ENCODE measurements at regions not wholly inside any gene's neighbourhood (a gene's known extent, or its start where the extent isn't known, plus 50 kb on each side); places are given as distances from the start of the nearest gene placed in this dataset.

- WGBS, 2 donors: 89% methylated on average over 3 of the region's 3 CpGs
- no peak for DNase-seq
- Histone ChIP-seq H3K4me3 (no peak overlapping the region), H3K27ac (no peak overlapping the region), H3K9me3 (no peaks in the 10 kb centered on the region), H3K4me1 (peaks cover 0 to 20% (median 12%) of the 10 kb centered on the region in 4 donors), H3K27me3 (no peaks in the 10 kb centered on the region), H3K36me3 (no peaks in the 10 kb centered on the region)
- intact Hi-C loops (cut with DNase I): no loop called here
- TF ChIP-seq POLR2A (IDR thresholded peaks at IDR 0.05): no peak
- TF ChIP-seq POLR2AphosphoS5 (IDR thresholded peaks at IDR 0.05): no peak
- no peak for TF ChIP-seq CTCF (IDR thresholded peaks at IDR 0.05)
Observed at GRCh38 chr3:68088636-68089035, 434.2 kb upstream of the SUCLG2 start.

DNA sequence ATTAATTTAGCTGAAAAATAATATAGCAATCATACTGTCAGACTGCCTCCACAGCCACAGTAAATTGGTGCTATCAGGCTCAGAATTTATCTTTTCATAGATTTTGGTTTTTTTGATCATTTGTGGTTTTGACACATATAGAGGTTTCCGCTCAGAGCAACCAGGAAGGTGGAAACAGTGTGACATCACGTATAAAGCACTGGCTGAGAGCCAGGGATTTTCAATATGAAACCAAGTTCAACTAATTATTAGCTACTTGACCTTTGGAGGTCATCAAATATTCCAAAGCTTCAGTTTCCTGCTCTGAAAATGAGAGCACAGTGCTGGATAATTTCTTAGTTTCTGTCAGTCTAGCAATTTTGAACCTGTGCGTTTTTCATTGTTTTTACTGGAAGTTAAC is 433.8 kb upstream of the SUCLG2 start:
- 49 to 77% methylated on average over 3 of the region's 3 CpGs for WGBS, 2 donors
- no peaks in the 10 kb centered on the region for H3K27me3 ChIP-seq
- TF ChIP-seq POLR2AphosphoS5 (IDR thresholded peaks at IDR 0.05) (no peak), POLR2A (IDR thresholded peaks at IDR 0.05) (no peak), CTCF (IDR thresholded peaks at IDR 0.05) (no peak), EP300 (IDR thresholded peaks at IDR 0.05) (no peak)
- intact Hi-C loops (cut with DNase I): no loop called here
- H3K27ac ChIP-seq: no peak overlapping the region
- H3K36me3 ChIP-seq: no peaks in the 10 kb centered on the region
- H3K4me3 ChIP-seq: no peak overlapping the region
- no peak for DNase-seq
- H3K4me1 ChIP-seq: peaks cover 0 to 20% (median 12%) of the 10 kb centered on the region in 4 donors
- no peaks in the 10 kb centered on the region for H3K9me3 ChIP-seq

DNA sequence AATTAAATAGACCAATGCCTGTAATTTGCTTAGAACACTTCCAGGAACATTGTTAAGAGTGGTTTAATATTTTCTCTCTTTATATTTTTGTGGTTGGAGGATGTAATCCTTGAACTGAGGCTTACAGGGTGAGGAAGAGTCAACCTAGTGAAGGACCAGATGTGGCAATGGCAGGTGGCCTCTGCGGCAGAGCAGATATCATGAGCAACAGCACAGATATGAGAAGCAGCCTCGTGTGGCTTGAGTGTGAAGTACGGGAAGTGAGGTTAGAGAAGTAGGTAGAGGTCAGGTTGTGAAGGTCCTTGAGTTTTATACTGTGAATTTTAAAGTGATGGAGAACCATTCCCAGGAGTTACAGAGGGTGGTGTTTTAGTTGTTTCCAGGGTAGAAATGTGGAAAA is 417.6 kb upstream of the SUCLG2 start:
- 81 to 85% methylated on average over 3 of the region's 3 CpGs for WGBS, 2 donors
- DNase-seq: no peak
- H3K4me1 ChIP-seq: no peaks in the 10 kb centered on the region
- H3K9me3 ChIP-seq: peaks cover 0 to 5% (median 0%) of the 10 kb centered on the region in 4 donors
- no peaks in the 10 kb centered on the region for H3K27me3 ChIP-seq
- no peak overlapping the region for H3K4me3 ChIP-seq
- intact Hi-C loops (cut with DNase I): no loop called here
- no peak for TF ChIP-seq CTCF (IDR thresholded peaks at IDR 0.05)
- no peak for TF ChIP-seq POLR2AphosphoS5 (IDR thresholded peaks at IDR 0.05)
- TF ChIP-seq EP300 (IDR thresholded peaks at IDR 0.05): no peak
- no peak for TF ChIP-seq POLR2A (IDR thresholded peaks at IDR 0.05)
- H3K36me3 ChIP-seq: no peaks in the 10 kb centered on the region
- no peak overlapping the region for H3K27ac ChIP-seq

DNA sequence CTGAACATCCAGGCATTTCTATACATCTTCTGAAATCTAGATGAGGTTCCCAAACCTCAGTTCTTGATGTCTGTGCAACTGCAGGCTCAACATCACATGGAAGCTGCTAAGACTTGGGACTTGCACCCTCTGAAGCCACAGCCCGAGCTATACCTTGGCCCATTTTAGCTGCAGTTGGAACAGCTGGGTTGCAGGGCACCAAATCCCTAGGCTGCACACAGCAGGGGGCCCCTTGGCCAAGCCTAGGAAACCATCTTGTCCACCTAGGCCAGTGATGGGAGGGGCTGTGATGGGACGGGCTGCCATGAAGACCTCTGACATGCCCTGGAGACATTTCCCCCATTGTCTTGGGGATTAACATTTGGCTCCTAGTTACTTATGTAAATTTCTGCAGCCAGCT is 415.8 kb upstream of the SUCLG2 start:
- no peaks in the 10 kb centered on the region for H3K27me3 ChIP-seq
- DNase-seq: no peak
- TF ChIP-seq POLR2A (IDR thresholded peaks at IDR 0.05): no peak
- TF ChIP-seq CTCF (IDR thresholded peaks at IDR 0.05): no peak
- TF ChIP-seq EP300 (IDR thresholded peaks at IDR 0.05): no peak
- no peak for TF ChIP-seq POLR2AphosphoS5 (IDR thresholded peaks at IDR 0.05)
- H3K4me3 ChIP-seq: no peak overlapping the region
- no peak overlapping the region for H3K27ac ChIP-seq
- WGBS, 2 donors: 93% methylated on average over 2 of the region's 2 CpGs
- no peaks in the 10 kb centered on the region for H3K4me1 ChIP-seq
- intact Hi-C loops (cut with DNase I): no loop called here
- no peaks in the 10 kb centered on the region for H3K36me3 ChIP-seq
- peaks cover 0 to 5% (median 0%) of the 10 kb centered on the region in 4 donors for H3K9me3 ChIP-seq

- 69 to 79% methylated on average over 1 of the region's 1 CpG for WGBS, 2 donors
- Histone ChIP-seq H3K4me1 (no peaks in the 10 kb centered on the region), H3K4me3 (no peak overlapping the region), H3K27me3 (no peaks in the 10 kb centered on the region), H3K27ac (no peak overlapping the region), H3K9me3 (peaks cover 0 to 5% (median 0%) of the 10 kb centered on the region in 4 donors), H3K36me3 (no peaks in the 10 kb centered on the region)
- no peak for TF ChIP-seq CTCF (IDR thresholded peaks at IDR 0.05)
- no peak for TF ChIP-seq POLR2AphosphoS5 (IDR thresholded peaks at IDR 0.05)
- no peak for TF ChIP-seq EP300 (IDR thresholded peaks at IDR 0.05)
- no peak for TF ChIP-seq POLR2A (IDR thresholded peaks at IDR 0.05)
- intact Hi-C loops (cut with DNase I): loop anchor here (10.0 kb wide), 1 partner anchor 47 kb away; no protein-coding TSS in a partner anchor
- no peak for DNase-seq
Observed at GRCh38 chr3:68067314-68067713, 412.9 kb upstream of the SUCLG2 start.

All from sigmoid colon (tissue), 6 donors.